Stimulated activated naive CD8-positive, alpha-beta T cell treated with anti-CD3 and anti-CD28 coated beads, Interleukin-15, Interleukin-2, amounts not matched to agents 100 U/mL and 50 U/mL, for 24 hours (primary cell): ENCODE measurements at regions not wholly inside any gene's neighbourhood (a gene's known extent, or its start where the extent isn't known, plus 50 kb on each side); places are given as distances from the start of the nearest gene placed in this dataset.

ENCODE experiments used
- ATAC-seq: fragments of 150-1000 bp; cut with Tn5 transposase; one replicate; pipeline ENCODE4 v1.10.0; 2021
- DNase-seq: peaks from one replicate; pipeline ENCODE4 v3.0.0; 2021

DNA sequence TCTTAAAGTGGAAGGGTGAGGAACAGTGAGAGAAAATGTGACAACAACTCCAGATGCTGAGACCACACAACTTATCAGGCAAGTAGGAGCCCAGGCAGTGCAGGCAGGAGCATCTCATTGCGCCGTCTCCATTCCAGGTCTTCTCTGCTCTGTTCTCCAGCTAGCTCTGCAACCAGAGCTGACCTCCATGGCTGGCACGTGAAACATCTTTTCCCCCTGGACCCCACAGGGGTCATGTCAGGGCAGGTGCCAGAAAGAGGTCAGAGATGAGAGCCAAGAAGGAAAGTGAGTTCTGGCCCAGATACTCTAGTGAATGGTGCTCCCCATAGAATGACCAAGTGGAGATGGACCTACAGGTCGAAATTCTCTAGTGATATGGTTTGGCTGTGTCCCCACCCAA, 281.4 kb downstream of the SMOC2 start:
- no peak for ATAC-seq

DNA sequence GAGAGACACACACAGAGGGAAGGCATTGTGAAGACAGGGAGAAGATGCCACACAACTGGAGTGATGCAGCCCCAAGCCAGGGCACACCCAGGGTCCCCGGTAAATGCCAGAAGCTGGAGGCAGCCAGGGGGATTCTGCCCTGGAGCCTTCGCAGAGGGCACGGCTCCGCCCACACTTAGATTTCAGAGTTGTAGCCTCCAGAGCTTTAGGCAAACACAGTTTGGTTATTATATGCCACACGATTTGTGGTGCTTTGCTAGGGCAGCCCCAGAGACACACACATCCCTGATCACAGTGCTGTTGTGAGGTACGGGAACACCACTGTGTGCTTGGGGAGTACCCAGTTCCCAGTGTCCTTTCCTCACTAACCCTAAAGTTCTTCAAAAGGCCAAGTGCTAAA, 280.6 kb downstream of the SMOC2 start:
- DNase-seq (no peak), ATAC-seq (no peak)

More for the DNA sequence above, 281.4 kb downstream of the SMOC2 start:
- DNase-seq: no peak

DNA sequence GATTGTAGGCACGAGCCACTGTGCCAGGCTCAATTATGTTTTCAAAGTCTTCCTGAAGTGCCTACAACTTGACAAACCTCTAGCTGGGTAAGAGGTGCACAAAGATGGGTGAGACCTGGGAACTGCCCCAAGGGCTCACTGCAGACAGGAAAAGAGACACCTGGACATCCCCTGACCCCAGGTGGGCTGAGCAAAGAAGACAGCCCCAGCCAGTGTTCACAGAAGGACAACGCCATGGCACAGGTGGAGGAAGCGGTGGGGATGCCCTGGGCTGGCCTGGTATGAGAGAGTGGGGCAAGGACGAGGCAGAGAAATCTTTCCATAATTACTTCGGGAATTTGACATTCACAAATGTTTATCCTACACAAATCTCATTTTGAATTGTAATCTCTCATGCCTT, 278.9 kb downstream of the SMOC2 start:
- ATAC-seq: no peak
- no peak for DNase-seq

DNA sequence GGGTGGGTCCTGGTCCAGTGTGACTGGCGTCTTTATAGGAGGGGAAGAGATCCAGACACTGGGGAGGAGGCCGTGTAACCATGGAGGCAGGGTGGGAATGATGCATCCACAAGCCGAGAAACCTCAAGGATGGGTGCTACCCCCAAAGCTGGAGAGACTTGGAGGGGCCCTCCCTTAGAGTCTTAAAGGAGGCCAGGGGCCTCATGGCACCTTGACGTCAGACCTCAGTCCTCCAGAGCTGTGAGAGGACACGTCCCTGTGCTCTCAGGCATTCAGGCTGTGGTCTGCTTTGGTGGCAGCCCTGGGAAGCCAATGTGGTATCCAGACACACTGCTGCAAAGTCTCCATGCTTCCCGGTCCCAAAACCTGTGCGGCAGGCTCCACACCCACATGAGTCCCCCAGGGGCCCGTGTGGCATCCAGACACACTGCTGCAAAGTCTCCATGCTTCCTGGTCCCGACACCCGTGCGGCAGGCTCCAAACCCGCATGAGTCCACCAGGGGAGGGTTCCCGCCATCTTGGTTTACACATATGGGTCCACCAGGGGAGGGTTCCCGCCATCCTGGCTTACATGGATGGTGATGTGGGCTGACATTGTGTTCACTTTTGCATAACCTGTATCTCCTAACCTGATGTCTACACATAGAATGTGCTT, 278.0 kb downstream of the SMOC2 start:
- DNase-seq (no peak), ATAC-seq (no peak)
